ENCODE measurements at regions not wholly inside any gene's neighbourhood (a gene's known extent, or its start where the extent isn't known, plus 50 kb on each side); places are given as distances from the start of the nearest gene placed in this dataset.

- Histone ChIP-seq H3K36me3 (ENCODE audit: control insufficient read depth in 2 of 2, insufficient read depth in 2 of 2, low read length in 2 of 2) (no peaks in the 10 kb centered on the region), H3K9me3 (ENCODE audit: control insufficient read depth in 2 of 2, low read length in 2 of 2) (no peaks in the 10 kb centered on the region), H3K9ac (ENCODE audit: low read depth in 1 of 2, low read length in 2 of 2) (no peak overlapping the region), H3K4me1 (ENCODE audit: control insufficient read depth in 2 of 2, insufficient read depth in 2 of 2, low read length in 2 of 2) (no peaks in the 10 kb centered on the region), H3K4me3 (ENCODE audit: low read length in 2 of 2) (no peak overlapping the region), H3K27ac (ENCODE audit: low read depth in 2 of 2, low read length in 2 of 2) (no peak overlapping the region), H3K27me3 (ENCODE audit: control insufficient read depth in 2 of 2, insufficient read depth in 2 of 2, low read length in 2 of 2) (no peaks in the 10 kb centered on the region)
Measured at GRCh38 chr3:163048881-163049280, 1552.3 kb downstream of the OTOL1 start.

- Histone ChIP-seq H3K9ac (ENCODE audit: low read depth in 1 of 2, low read length in 2 of 2) (no peak overlapping the region), H3K4me3 (ENCODE audit: low read length in 2 of 2) (no peak overlapping the region), H3K27ac (ENCODE audit: low read depth in 2 of 2, low read length in 2 of 2) (no peak overlapping the region), H3K27me3 (ENCODE audit: control insufficient read depth in 2 of 2, insufficient read depth in 2 of 2, low read length in 2 of 2) (no peaks in the 10 kb centered on the region), H3K4me1 (ENCODE audit: control insufficient read depth in 2 of 2, insufficient read depth in 2 of 2, low read length in 2 of 2) (no peaks in the 10 kb centered on the region), H3K9me3 (ENCODE audit: control insufficient read depth in 2 of 2, low read length in 2 of 2) (no peaks in the 10 kb centered on the region), H3K36me3 (ENCODE audit: control insufficient read depth in 2 of 2, insufficient read depth in 2 of 2, low read length in 2 of 2) (no peaks in the 10 kb centered on the region)
Measured at GRCh38 chr3:163056874-163057497, 1560.4 kb downstream of the OTOL1 start.

GRCh38 chr3:163058031-163058854 lies 1561.6 kb downstream of the OTOL1 start:
- Histone ChIP-seq H3K4me1 (ENCODE audit: control insufficient read depth in 2 of 2, insufficient read depth in 2 of 2, low read length in 2 of 2) (no peaks in the 10 kb centered on the region), H3K27me3 (ENCODE audit: control insufficient read depth in 2 of 2, insufficient read depth in 2 of 2, low read length in 2 of 2) (no peaks in the 10 kb centered on the region), H3K9me3 (ENCODE audit: control insufficient read depth in 2 of 2, low read length in 2 of 2) (no peaks in the 10 kb centered on the region), H3K27ac (ENCODE audit: low read depth in 2 of 2, low read length in 2 of 2) (no peak overlapping the region), H3K4me3 (ENCODE audit: low read length in 2 of 2) (no peak overlapping the region), H3K9ac (ENCODE audit: low read depth in 1 of 2, low read length in 2 of 2) (no peak overlapping the region), H3K36me3 (ENCODE audit: control insufficient read depth in 2 of 2, insufficient read depth in 2 of 2, low read length in 2 of 2) (no peaks in the 10 kb centered on the region)

- no peak overlapping the region for H3K9ac ChIP-seq (ENCODE audit: low read depth in 1 of 2, low read length in 2 of 2)
- no peaks in the 10 kb centered on the region for H3K27me3 ChIP-seq (ENCODE audit: control insufficient read depth in 2 of 2, insufficient read depth in 2 of 2, low read length in 2 of 2)
Measured at GRCh38 chr3:163071713-163072112, 1575.1 kb downstream of the OTOL1 start.

More at GRCh38 chr3:163071713-163072112, 1575.1 kb downstream of the OTOL1 start:
- H3K4me3 ChIP-seq (ENCODE audit: low read length in 2 of 2) = no peak overlapping the region
- no peaks in the 10 kb centered on the region for H3K36me3 ChIP-seq (ENCODE audit: control insufficient read depth in 2 of 2, insufficient read depth in 2 of 2, low read length in 2 of 2)
- no peak overlapping the region for H3K27ac ChIP-seq (ENCODE audit: low read depth in 2 of 2, low read length in 2 of 2)
- no peaks in the 10 kb centered on the region for H3K4me1 ChIP-seq (ENCODE audit: control insufficient read depth in 2 of 2, insufficient read depth in 2 of 2, low read length in 2 of 2)
- peaks cover 7 to 10% of the 10 kb centered on the region in 2 donors for H3K9me3 ChIP-seq (ENCODE audit: control insufficient read depth in 2 of 2, low read length in 2 of 2)
